H9 (cell line): ENCODE measurements at regions not wholly inside any gene's neighbourhood (a gene's known extent, or its start where the extent isn't known, plus 50 kb on each side); places are given as distances from the start of the nearest gene placed in this dataset.

ENCODE experiments used
- DNase-seq: peaks from one replicate; pipeline ENCODE4 v3.0.0-alpha.2; 2017
- H2AFZ ChIP-seq: one replicate; pipeline ENCODE4 v1.6.1; 2013; ENCODE audit warnings: mild to moderate bottlenecking, low read length, control low read depth, moderate library complexity
- H2AK5ac ChIP-seq: 2 replicates; pipeline ENCODE4 v1.6.1; 2013; ENCODE audit warnings: low read length, control low read depth, mixed read lengths; ENCODE audit not compliant: insufficient read length
- H2BK120ac ChIP-seq: one replicate; pipeline ENCODE4 v1.6.1; 2013; ENCODE audit warnings: low read depth, mild to moderate bottlenecking, low read length, control low read depth, inconsistent platforms; ENCODE audit not compliant: poor library complexity, severe bottlenecking
- H2BK12ac ChIP-seq: 2 replicates; pipeline ENCODE4 v1.6.1; 2013; ENCODE audit warnings: low read length, control low read depth, mixed read lengths, low read depth; ENCODE audit not compliant: insufficient read length
- H2BK15ac ChIP-seq: 2 replicates; pipeline ENCODE4 v1.6.1; 2013; ENCODE audit warnings: low read depth, low read length, control low read depth
- H2BK20ac ChIP-seq: one replicate; pipeline ENCODE4 v1.6.1; 2013; ENCODE audit warnings: low read depth, mild to moderate bottlenecking, low read length, control low read depth, inconsistent platforms; ENCODE audit not compliant: poor library complexity, severe bottlenecking
- H2BK5ac ChIP-seq: 2 replicates; pipeline ENCODE4 v1.6.1; 2013; ENCODE audit warnings: low read length, control low read depth, mixed read lengths; ENCODE audit not compliant: insufficient read length
- H3K14ac ChIP-seq: 2 replicates; pipeline ENCODE4 v1.6.1; 2013; ENCODE audit warnings: low read length, control low read depth; ENCODE audit not compliant: insufficient read depth
- H3K18ac ChIP-seq: 2 replicates; pipeline ENCODE4 v1.6.1; 2013; ENCODE audit warnings: low read depth, mild to moderate bottlenecking, mixed read lengths, low read length, control low read depth; ENCODE audit not compliant: insufficient read length
- H3K23ac ChIP-seq: 2 replicates; pipeline ENCODE4 v1.6.1; 2013; ENCODE audit warnings: low read length, control low read depth, mixed read lengths, low read depth; ENCODE audit not compliant: insufficient read length
- H3K23me2 ChIP-seq: 2 replicates; pipeline ENCODE4 v1.6.1; 2013; ENCODE audit warnings: low read depth, mild to moderate bottlenecking, mixed read lengths, low read length, control low read depth; ENCODE audit not compliant: insufficient read length, poor library complexity, severe bottlenecking
- H3K27ac ChIP-seq: 2 replicates; pipeline ENCODE4 v1.5.1; 2013; ENCODE audit warnings: low read length, control low read depth, mixed read lengths, low read depth; ENCODE audit not compliant: insufficient read length
- H3K27me3 ChIP-seq: 2 replicates; pipeline ENCODE4 v1.6.1; 2013; ENCODE audit warnings: low read length, control low read depth, inconsistent platforms; ENCODE audit not compliant: insufficient read depth
- H3K4ac ChIP-seq: 2 replicates; pipeline ENCODE4 v1.6.1; 2013; ENCODE audit warnings: low read depth, mild to moderate bottlenecking, control low read depth, inconsistent platforms, low read length, moderate library complexity
- H3K4me1 ChIP-seq: 2 replicates; pipeline ENCODE4 v1.6.1; 2013; ENCODE audit warnings: low read length, control low read depth, inconsistent platforms; ENCODE audit not compliant: insufficient read depth
- H3K4me2 ChIP-seq: 2 replicates; pipeline ENCODE4 v1.6.1; 2013; ENCODE audit warnings: low read length, control low read depth, mixed read lengths; ENCODE audit not compliant: insufficient read length, insufficient read depth
- H3K56ac ChIP-seq: 2 replicates; pipeline ENCODE4 v1.6.1; 2013; ENCODE audit warnings: low read depth, mild to moderate bottlenecking, mixed read lengths, low read length, control low read depth; ENCODE audit not compliant: insufficient read length
- H3K79me1 ChIP-seq: 2 replicates; pipeline ENCODE4 v1.6.1; 2013; ENCODE audit warnings: low read depth, mild to moderate bottlenecking, moderate library complexity, low read length, control low read depth, inconsistent platforms; ENCODE audit not compliant: insufficient read depth, poor library complexity, severe bottlenecking
- H3K79me2 ChIP-seq: 2 replicates; pipeline ENCODE4 v1.6.1; 2013; ENCODE audit warnings: low read length, control low read depth, inconsistent platforms; ENCODE audit not compliant: insufficient read depth
- H3K9ac ChIP-seq: 2 replicates; pipeline ENCODE4 v1.6.1; 2013; ENCODE audit warnings: low read length, control low read depth, mixed read lengths; ENCODE audit not compliant: insufficient read length; ENCODE audit errors: extremely low read depth
- H3K9me3 ChIP-seq: one replicate; pipeline ENCODE4 v1.6.1; 2013; ENCODE audit warnings: low read depth, low read length, inconsistent platforms; ENCODE audit not compliant: control insufficient read depth
- H3T11ph ChIP-seq: one replicate; pipeline ENCODE4 v1.6.1; 2013; ENCODE audit warnings: mild to moderate bottlenecking, low read length, control low read depth, inconsistent platforms
- H4K20me1 ChIP-seq: one replicate; pipeline ENCODE4 v1.6.1; 2013; ENCODE audit not compliant: control insufficient read depth, insufficient read length, insufficient read depth
- H4K5ac ChIP-seq: 2 replicates; pipeline ENCODE4 v1.6.1; 2013; ENCODE audit warnings: low read depth, mild to moderate bottlenecking, mixed read lengths, low read length, control low read depth; ENCODE audit not compliant: insufficient read length
- H4K8ac ChIP-seq: replicated peaks from 2 replicates; pipeline ENCODE4 v1.6.1; 2013; ENCODE audit warnings: low read length, control low read depth, mixed read lengths, low read depth; ENCODE audit not compliant: insufficient read length
- H4K91ac ChIP-seq: 2 replicates; pipeline ENCODE4 v1.6.1; 2013; ENCODE audit warnings: low read depth, mild to moderate bottlenecking, moderate library complexity, mixed read lengths, low read length, control low read depth; ENCODE audit not compliant: insufficient read length
- H3K27ac Mint-ChIP-seq, 3 experiments: 2 replicates in 2 of 3; 3 replicates in 1 of 3; pipeline ENCODE4 v1.8.0; 2020 to 2021; ENCODE audit warnings: mixed read lengths in 3 of 3, mild to moderate bottlenecking in 1 of 3, moderate library complexity in 1 of 3
- H3K27me3 Mint-ChIP-seq: 2 replicates; pipeline ENCODE4 v1.8.0; 2021; ENCODE audit warnings: low read depth, mild to moderate bottlenecking, moderate library complexity, mixed read lengths
- H3K36me3 Mint-ChIP-seq, 3 experiments: 2 replicates in 2 of 3; 3 replicates in 1 of 3; pipeline ENCODE4 v1.8.0; 2020 to 2021; ENCODE audit warnings: low read depth in 3 of 3, mixed read lengths in 3 of 3; ENCODE audit not compliant: insufficient read depth in 1 of 3
- H3K4me1 Mint-ChIP-seq, 2 experiments: 2 replicates each; pipeline ENCODE4 v1.8.0; 2020; ENCODE audit warnings: mixed read lengths in 2 of 2
- H3K4me3 Mint-ChIP-seq, 2 experiments: 2 replicates in 1 of 2; 3 replicates in 1 of 2; pipeline ENCODE4 v1.8.0; 2020 to 2021; ENCODE audit warnings: mild to moderate bottlenecking in 2 of 2, mixed read lengths in 2 of 2, moderate library complexity in 1 of 2
- H3K9me3 Mint-ChIP-seq, 2 experiments: 2 replicates in 1 of 2; 3 replicates in 1 of 2; pipeline ENCODE4 v1.8.0; 2020; ENCODE audit warnings: mild to moderate bottlenecking in 2 of 2, mixed read lengths in 2 of 2, moderate library complexity in 1 of 2
- CTCF ChIP-seq: fragments of 200-600 bp; sonication (generic); conservative IDR thresholded peaks from 3 replicates; pipeline ENCODE4 v1.8.0; 2021; ENCODE audit warnings: antibody characterized with exemption, mild to moderate bottlenecking
- WGBS: extraction: QIAGEN DNeasy Blood & Tissue Kit; methylation state at CpG from one replicate; pipeline ENCODE4 v1.1.7; 2013; ENCODE audit warnings: missing lambda C conversion rate, low lambda C conversion rate, mixed read lengths; ENCODE audit not compliant: insufficient read length; ENCODE audit errors: extremely low coverage; 5-methylcytosine and 5-hydroxymethylcytosine counted together

- no peak overlapping the region for H3K4me2 ChIP-seq
- no peak overlapping the region for H2AK5ac ChIP-seq
- Mint-ChIP-seq H3K36me3 (peaks cover 0 to 6% (median 0%) of the 10 kb centered on the region in 3 experiments; a peak in 2 of 7 replicates), H3K27ac (no peak overlapping the region), H3K4me1 (0 out of 4 replicates have a peak, but pooled peaks cover 0 to 3% of the 10 kb centered on the region in 2 experiments), H3K4me3 (no peak overlapping the region), H3K9me3 (peaks cover 0 to 6% of the 10 kb centered on the region in 2 experiments; a peak in 1 of 5 replicates), H3K27me3 (no peaks in the 10 kb centered on the region)
- H2BK15ac ChIP-seq = no peak overlapping the region
- no peak overlapping the region for H3K23ac ChIP-seq
- H3K27ac ChIP-seq = no peak overlapping the region
- H2BK12ac ChIP-seq = no peak overlapping the region
- no peak overlapping the region for H3K56ac ChIP-seq
- H4K20me1 ChIP-seq = no peaks in the 10 kb centered on the region
- no peak overlapping the region for H3K18ac ChIP-seq
- H3K79me2 ChIP-seq = no peaks in the 10 kb centered on the region
- no peak overlapping the region for H3K9ac ChIP-seq
- H2BK20ac ChIP-seq = no peak overlapping the region
- TF ChIP-seq CTCF = no peak
- H3K4ac ChIP-seq = no peak overlapping the region
- no peaks in the 10 kb centered on the region for H3K23me2 ChIP-seq
- H3K9me3 ChIP-seq = no peaks in the 10 kb centered on the region
- no CpG with 5 or more reads among the region's 3 CpGs for WGBS
- no peak overlapping the region for H2BK5ac ChIP-seq
- no peak overlapping the region for H4K8ac ChIP-seq
- no peak overlapping the region for H2BK120ac ChIP-seq
- no peak for DNase-seq
- H3K27me3 ChIP-seq = no peaks in the 10 kb centered on the region
- H2AFZ ChIP-seq = no peak overlapping the region
- H3K79me1 ChIP-seq = no peaks in the 10 kb centered on the region
- H4K91ac ChIP-seq = no peak overlapping the region
- H4K5ac ChIP-seq = no peak overlapping the region
- no peak overlapping the region for H3T11ph ChIP-seq
- H3K14ac ChIP-seq = no peak overlapping the region
- no peaks in the 10 kb centered on the region for H3K4me1 ChIP-seq
These were observed 226.8 kb downstream of the CDC14C start for GRCh38 chr7:49151146-49151545.
